Sigmoid colon (tissue), 4 donors: ENCODE measurements at regions not wholly inside any gene's neighbourhood (a gene's known extent, or its start where the extent isn't known, plus 50 kb on each side); places are given as distances from the start of the nearest gene placed in this dataset.

ENCODE experiments used
- CTCF ChIP-seq, 4 experiments: fragments of 450-650 bp in 3 of 4; fragments of 200-600 bp in 1 of 4; IDR thresholded peaks; one replicate each; pipeline ENCODE4 v1.5.1; 2016 to 2019; ENCODE audit warnings: antibody characterized with exemption in 4 of 4, mild to moderate bottlenecking in 3 of 4, moderate library complexity in 2 of 4
- EP300 ChIP-seq, 4 donors: sonication (generic); formaldehyde crosslinking; IDR thresholded peaks; one replicate each; pipeline ENCODE4 v1.6.1; 2017; ENCODE audit warnings: antibody characterized with exemption in 4 of 4
- POLR2A ChIP-seq, 2 donors: fragments of 450-650 bp; IDR thresholded peaks; one replicate each; pipeline ENCODE4 v1.6.1; 2016; ENCODE audit warnings: antibody characterized with exemption in 2 of 2, mild to moderate bottlenecking in 2 of 2, moderate library complexity in 2 of 2
- POLR2AphosphoS5 ChIP-seq, 4 donors: sonication (generic); formaldehyde crosslinking; IDR thresholded peaks; one replicate each; pipeline ENCODE4 v1.6.1; 2017; ENCODE audit warnings: antibody characterized with exemption in 4 of 4

GRCh38 chr14:66025779-66026178, 460.4 kb upstream of the CCDC196 start:
- no peak for TF ChIP-seq CTCF (IDR thresholded peaks at IDR 0.05)
- TF ChIP-seq POLR2A (IDR thresholded peaks at IDR 0.05) = no peak
- no peak for TF ChIP-seq POLR2AphosphoS5 (IDR thresholded peaks at IDR 0.05)
- TF ChIP-seq EP300 (IDR thresholded peaks at IDR 0.05) = no peak
